T-helper 17 cell (primary cell): ENCODE measurements at regions not wholly inside any gene's neighbourhood (a gene's known extent, or its start where the extent isn't known, plus 50 kb on each side); places are given as distances from the start of the nearest gene placed in this dataset.
"Not testable (repeated sequence)": the region's sequence is repeated elsewhere in the genome, so short reads cannot be mapped to it uniquely, and the experiment has no call there.

Experiments
- ATAC-seq: fragments of 150-1000 bp; cut with Tn5 transposase; 2 replicates; pipeline ENCODE4 v1.10.0; 2021; ENCODE audit warnings: mild to moderate bottlenecking, moderate library complexity
- DNase-seq, 3 donors: peaks; one replicate each; pipeline versions ENCODE4 v3.0.0 to v3.0.0-alpha.2; 2020 to 2021
- H3K9me3 ChIP-seq: one replicate; pipeline ENCODE4 v1.7.0; 2013; ENCODE audit warnings: low read length, mild to moderate bottlenecking; ENCODE audit not compliant: control insufficient read depth, poor library complexity, severe bottlenecking
- H3K27ac Mint-ChIP-seq: one replicate; pipeline ENCODE4 v1.8.0; 2022; ENCODE audit warnings: mild to moderate bottlenecking, moderate library complexity, mixed read lengths
- H3K27me3 Mint-ChIP-seq: one replicate; pipeline ENCODE4 v1.8.0; 2022; ENCODE audit warnings: mixed read lengths
- H3K36me3 Mint-ChIP-seq: one replicate; pipeline ENCODE4 v1.8.0; 2022; ENCODE audit warnings: low read depth, mixed read lengths
- H3K4me1 Mint-ChIP-seq: one replicate; pipeline ENCODE4 v1.8.0; 2022; ENCODE audit warnings: mild to moderate bottlenecking, mixed read lengths
- H3K4me3 Mint-ChIP-seq: one replicate; pipeline ENCODE4 v1.8.0; 2022; ENCODE audit warnings: mild to moderate bottlenecking, moderate library complexity, mixed read lengths

DNA sequence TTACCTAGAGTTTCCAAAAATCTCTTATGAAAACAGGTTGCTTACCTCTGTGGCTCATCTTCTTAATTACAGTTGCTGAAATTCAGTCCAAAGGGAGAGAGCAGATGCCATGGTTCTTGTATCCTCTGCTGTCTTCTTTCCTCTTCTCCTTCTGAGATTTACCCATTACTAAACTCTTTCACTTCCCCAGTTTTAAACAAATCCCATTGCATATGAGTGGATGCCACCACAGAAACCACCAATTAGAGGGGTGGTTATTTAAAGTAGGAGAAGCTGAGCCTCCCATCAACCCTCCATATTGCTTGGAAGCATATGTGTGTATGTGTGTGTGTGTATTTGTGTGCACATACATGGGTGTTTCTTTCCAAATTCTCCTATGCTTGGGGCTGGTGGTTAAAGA is 128.5 kb upstream of the KCNK1 start:
- H3K9me3 ChIP-seq: no peaks in the 10 kb centered on the region
- no peak for ATAC-seq
- no peaks in the 10 kb centered on the region for H3K36me3 Mint-ChIP-seq
- no peaks in the 10 kb centered on the region for H3K4me1 Mint-ChIP-seq
- H3K27me3 Mint-ChIP-seq: peaks cover 48% of the 10 kb centered on the region
- DNase-seq: no peak
- H3K4me3 Mint-ChIP-seq: no peak overlapping the region
- no peak overlapping the region for H3K27ac Mint-ChIP-seq

GRCh38 chr1:233485809-233486398 is 128.0 kb upstream of the KCNK1 start:
- H3K4me3 Mint-ChIP-seq: no peak overlapping the region
- no peaks in the 10 kb centered on the region for H3K9me3 ChIP-seq
- no peak overlapping the region for H3K27ac Mint-ChIP-seq
- H3K4me1 Mint-ChIP-seq: no peaks in the 10 kb centered on the region
- no peak for ATAC-seq
- peaks cover 48% of the 10 kb centered on the region for H3K27me3 Mint-ChIP-seq
- no peaks in the 10 kb centered on the region for H3K36me3 Mint-ChIP-seq
- DNase-seq: no peak

DNA sequence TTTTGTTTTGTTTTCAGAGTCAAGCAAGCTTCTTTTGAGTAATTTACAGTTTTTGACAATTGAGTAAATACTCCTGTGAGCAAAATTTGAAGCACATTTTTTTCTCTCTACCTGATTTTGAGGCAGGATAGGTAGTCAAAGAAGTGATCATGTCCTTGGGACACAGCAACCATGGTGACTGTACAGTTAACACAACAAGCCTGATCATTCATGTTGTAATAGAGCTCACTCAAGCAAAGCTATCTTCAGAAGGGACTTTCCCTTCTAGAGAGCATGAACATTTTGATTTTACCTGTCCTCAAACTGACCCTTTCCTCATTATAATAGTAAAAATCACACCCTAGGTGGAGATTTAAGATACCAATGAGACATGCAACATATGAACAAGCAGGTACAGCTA is 126.5 kb upstream of the KCNK1 start:
- no peak for ATAC-seq
- no peak overlapping the region for H3K4me3 Mint-ChIP-seq
- peaks cover 48% of the 10 kb centered on the region for H3K27me3 Mint-ChIP-seq
- no peaks in the 10 kb centered on the region for H3K36me3 Mint-ChIP-seq
- DNase-seq: no peak
- no peaks in the 10 kb centered on the region for H3K9me3 ChIP-seq
- H3K4me1 Mint-ChIP-seq: no peaks in the 10 kb centered on the region
- no peak overlapping the region for H3K27ac Mint-ChIP-seq

GRCh38 chr1:233489411-233489810 is 124.5 kb upstream of the KCNK1 start:
- ATAC-seq (no peak), DNase-seq (no peak)
- H3K9me3 ChIP-seq: no peaks in the 10 kb centered on the region
- Mint-ChIP-seq H3K4me1 (no peaks in the 10 kb centered on the region), H3K4me3 (no peak overlapping the region), H3K36me3 (no peaks in the 10 kb centered on the region), H3K27ac (no peak overlapping the region), H3K27me3 (peaks cover 40% of the 10 kb centered on the region)

DNA sequence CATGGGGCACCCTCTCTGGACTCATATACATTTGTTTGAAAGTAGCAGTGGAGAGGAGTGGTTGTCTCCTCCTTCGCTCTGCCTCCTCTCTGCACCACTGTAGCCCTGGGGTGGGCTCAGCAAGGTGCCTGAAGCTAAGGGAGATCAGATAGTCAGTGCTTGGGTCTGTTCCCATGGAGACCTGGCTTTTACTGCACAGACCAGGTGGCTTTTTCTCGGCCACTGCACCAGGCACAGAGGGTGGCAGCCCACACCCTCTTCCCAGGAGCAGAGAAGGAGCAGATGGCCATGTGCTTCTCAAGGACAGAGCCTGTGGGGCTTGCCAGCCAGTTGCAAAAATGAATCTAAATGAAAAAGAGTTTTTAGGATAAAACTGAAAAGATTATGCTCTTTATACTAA is 123.4 kb upstream of the KCNK1 start:
- no peak for ATAC-seq
- Mint-ChIP-seq H3K4me1 (no peaks in the 10 kb centered on the region), H3K27me3 (peaks cover 39% of the 10 kb centered on the region), H3K27ac (no peak overlapping the region), H3K36me3 (no peaks in the 10 kb centered on the region), H3K4me3 (no peak overlapping the region)
- DNase-seq: no peak
- H3K9me3 ChIP-seq: no peaks in the 10 kb centered on the region

DNA sequence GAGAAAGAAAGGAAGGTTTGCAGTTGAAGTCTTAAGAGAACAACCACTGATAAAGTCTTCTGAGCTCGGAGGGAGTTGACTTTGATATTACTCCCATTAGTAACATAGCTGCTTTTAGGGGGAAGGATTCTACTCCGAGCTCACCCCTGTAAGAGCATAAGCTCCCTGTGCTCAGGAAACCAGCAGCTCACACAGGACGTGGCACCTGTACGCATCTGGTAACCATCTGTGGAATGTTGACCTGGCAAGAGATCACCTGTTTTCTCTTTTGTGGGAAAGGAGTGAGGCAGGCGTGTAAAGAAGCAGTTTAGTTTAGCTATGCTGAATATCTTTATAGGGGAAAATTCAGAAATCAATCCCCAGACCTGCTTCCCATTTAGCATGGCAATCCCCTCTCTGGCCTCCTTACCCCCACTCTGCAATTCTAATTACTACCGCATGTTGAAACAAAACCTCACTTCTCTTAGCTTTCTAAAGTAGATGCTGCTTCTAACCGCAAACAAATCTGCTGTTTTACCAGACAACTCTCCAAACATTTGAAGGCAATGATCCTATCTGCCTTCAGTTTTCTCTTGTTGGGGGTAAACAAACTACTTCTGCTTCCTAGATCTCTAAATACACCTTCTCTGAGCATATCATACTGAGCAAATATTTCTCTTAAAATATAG is 121.8 kb upstream of the KCNK1 start:
- DNase-seq (no peak), ATAC-seq (no peak)
- Mint-ChIP-seq H3K27ac (no peak overlapping the region), H3K27me3 (peaks cover 33% of the 10 kb centered on the region), H3K4me3 (no peak overlapping the region), H3K4me1 (no peaks in the 10 kb centered on the region), H3K36me3 (no peaks in the 10 kb centered on the region)
- no peaks in the 10 kb centered on the region for H3K9me3 ChIP-seq

DNA sequence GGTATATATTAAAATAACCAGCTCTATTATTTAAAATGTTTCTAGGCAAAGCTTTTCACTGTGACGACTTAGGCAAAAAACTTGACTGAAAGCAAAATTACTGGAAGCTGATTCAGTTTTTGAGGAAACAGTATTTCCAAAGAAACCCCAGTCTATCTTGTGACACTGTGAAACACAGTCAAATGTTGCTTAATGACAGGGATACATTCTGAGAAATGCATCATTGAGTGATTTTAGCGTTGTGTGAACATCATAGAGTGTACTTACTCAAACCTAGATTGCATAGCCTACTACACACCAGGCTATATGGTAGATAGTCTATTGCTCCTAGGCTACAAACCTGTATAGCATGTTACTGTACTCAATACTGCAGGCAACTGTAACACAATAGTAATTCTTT is 116.9 kb upstream of the KCNK1 start:
- Mint-ChIP-seq H3K27me3 (peaks cover 33% of the 10 kb centered on the region), H3K4me1 (no peaks in the 10 kb centered on the region), H3K36me3 (no peaks in the 10 kb centered on the region), H3K27ac (no peak overlapping the region), H3K4me3 (no peak overlapping the region)
- no peak for ATAC-seq
- no peak for DNase-seq
- no peaks in the 10 kb centered on the region for H3K9me3 ChIP-seq

DNA sequence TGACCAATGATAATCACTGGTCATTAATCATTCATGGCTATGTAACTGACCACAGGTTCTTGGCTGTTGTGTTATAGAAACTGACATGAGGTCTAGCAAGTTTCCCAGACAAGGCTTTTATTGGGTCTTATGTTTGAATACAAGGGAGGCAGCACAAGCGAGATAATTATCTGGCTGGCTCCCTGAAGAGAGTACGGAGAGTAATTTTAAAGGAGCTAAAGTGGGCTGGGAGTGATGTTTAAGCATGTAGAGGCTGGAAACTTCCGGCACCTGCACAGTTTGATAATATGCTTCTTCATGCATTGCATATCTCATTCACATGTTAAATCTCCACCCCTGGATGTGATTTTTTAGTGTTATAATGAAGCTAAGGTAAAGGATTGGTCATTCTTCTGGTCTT is 116.2 kb upstream of the KCNK1 start:
- Mint-ChIP-seq H3K4me3 (no peak overlapping the region), H3K4me1 (no peaks in the 10 kb centered on the region)
- no peak for DNase-seq

DNA sequence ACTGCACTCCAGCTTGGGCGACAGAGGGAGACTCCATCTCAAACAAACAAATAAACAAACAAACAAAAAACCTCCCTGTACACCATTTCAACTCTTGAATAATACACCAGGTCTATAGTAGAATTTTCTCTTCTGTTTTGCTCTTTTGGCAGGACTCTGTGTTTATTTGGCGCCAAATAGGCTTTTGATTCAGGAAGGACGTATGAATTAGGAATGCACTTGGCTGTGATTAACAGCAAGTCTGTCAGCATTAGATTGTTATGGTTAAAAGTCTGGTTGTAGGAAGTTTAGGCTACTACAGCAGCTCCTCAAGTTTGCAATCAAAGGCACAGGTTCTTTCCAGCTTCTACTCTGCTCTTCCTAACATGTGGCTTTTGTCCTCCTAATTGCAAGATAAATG is 113.8 kb upstream of the KCNK1 start:
- peaks cover 33% of the 10 kb centered on the region for H3K27me3 Mint-ChIP-seq
- H3K36me3 Mint-ChIP-seq: no peaks in the 10 kb centered on the region
- no peak overlapping the region for H3K4me3 Mint-ChIP-seq
- ATAC-seq (no peak), DNase-seq (no peak)
- H3K27ac Mint-ChIP-seq: no peak overlapping the region
- H3K9me3 ChIP-seq: no peaks in the 10 kb centered on the region
- H3K4me1 Mint-ChIP-seq: no peaks in the 10 kb centered on the region

More for the DNA sequence above, 116.2 kb upstream of the KCNK1 start:
- no peaks in the 10 kb centered on the region for H3K9me3 ChIP-seq
- Mint-ChIP-seq H3K27ac (no peak overlapping the region), H3K27me3 (peaks cover 33% of the 10 kb centered on the region), H3K36me3 (no peaks in the 10 kb centered on the region)
- ATAC-seq: no peak

DNA sequence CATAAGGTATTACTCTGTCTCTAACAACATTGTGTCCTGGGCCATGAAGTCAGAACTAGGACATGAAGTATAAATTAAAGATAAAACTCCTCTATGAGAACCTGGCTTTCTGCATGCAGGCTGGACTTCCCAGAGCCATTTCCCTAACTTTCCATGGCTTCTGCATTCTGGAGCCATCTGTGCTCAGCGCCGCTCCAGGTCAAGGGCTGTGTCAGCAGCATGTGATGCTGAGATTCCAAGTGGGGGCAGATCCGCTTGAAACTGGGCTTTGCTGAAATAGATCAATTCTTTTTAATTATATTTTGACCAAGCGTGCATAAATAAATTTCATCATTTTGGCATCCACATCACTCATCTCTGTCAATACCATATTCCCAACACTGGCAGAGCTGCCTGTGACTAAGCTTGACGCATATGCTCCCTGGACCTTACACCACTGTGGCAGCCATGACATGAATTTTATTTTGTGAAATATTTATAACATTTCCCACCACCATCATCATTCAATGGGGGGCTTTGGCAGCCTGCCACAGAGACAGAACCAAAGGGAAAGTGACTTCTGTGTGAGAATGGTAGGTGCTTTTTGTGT is 110.4 kb upstream of the KCNK1 start:
- DNase-seq (no peak), ATAC-seq (no peak)
- Mint-ChIP-seq H3K36me3 (no peaks in the 10 kb centered on the region), H3K27me3 (peaks cover 16% of the 10 kb centered on the region), H3K27ac (no peak overlapping the region), H3K4me1 (no peaks in the 10 kb centered on the region), H3K4me3 (no peak overlapping the region)
- no peaks in the 10 kb centered on the region for H3K9me3 ChIP-seq

- Mint-ChIP-seq H3K4me1 (no peaks in the 10 kb centered on the region), H3K4me3 (no peak overlapping the region), H3K27ac (no peak overlapping the region), H3K36me3 (no peaks in the 10 kb centered on the region), H3K27me3 (peaks cover 11% of the 10 kb centered on the region)
- H3K9me3 ChIP-seq: no peaks in the 10 kb centered on the region
- DNase-seq (no peak), ATAC-seq (no peak)
These were observed 108.8 kb upstream of the KCNK1 start for GRCh38 chr1:233505130-233505529.

GRCh38 chr1:233505889-233506288 is 108.0 kb upstream of the KCNK1 start:
- H3K9me3 ChIP-seq, ATAC-seq, DNase-seq, H3K4me3 Mint-ChIP-seq, H3K27ac Mint-ChIP-seq, H3K36me3 Mint-ChIP-seq, H3K4me1 Mint-ChIP-seq: not testable (repeated sequence)
- peaks cover 10% of the 10 kb centered on the region for H3K27me3 Mint-ChIP-seq

DNA sequence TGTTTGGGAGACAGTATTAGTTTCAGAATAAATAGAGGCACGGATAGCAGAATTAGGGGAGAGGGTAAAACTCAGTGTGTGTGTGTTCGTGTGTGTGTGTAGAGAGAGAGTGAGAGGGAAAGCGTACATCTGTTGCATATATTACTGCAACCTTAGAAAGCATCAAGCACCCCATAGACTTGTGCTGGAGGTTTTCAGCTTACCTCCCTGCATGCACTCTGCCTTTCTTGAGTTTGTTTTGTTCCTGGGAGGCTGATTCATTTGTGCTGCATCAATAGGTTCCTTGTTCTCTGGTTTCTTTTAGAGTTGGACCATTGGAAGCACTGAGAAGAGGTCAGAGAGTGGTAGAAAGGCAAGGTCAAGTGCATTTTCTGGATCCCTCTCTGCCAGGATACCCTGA is 104.4 kb upstream of the KCNK1 start:
- no peaks in the 10 kb centered on the region for H3K36me3 Mint-ChIP-seq
- DNase-seq (no peak), ATAC-seq (no peak)
- peaks cover 28% of the 10 kb centered on the region for H3K27me3 Mint-ChIP-seq
- H3K4me1 Mint-ChIP-seq: no peaks in the 10 kb centered on the region
- no peak overlapping the region for H3K27ac Mint-ChIP-seq
- no peak overlapping the region for H3K4me3 Mint-ChIP-seq
- H3K9me3 ChIP-seq: no peaks in the 10 kb centered on the region

- H3K27ac Mint-ChIP-seq: no peak overlapping the region
- no peak for DNase-seq
- H3K36me3 Mint-ChIP-seq: no peaks in the 10 kb centered on the region
- H3K9me3 ChIP-seq: no peaks in the 10 kb centered on the region
- peaks cover 28% of the 10 kb centered on the region for H3K27me3 Mint-ChIP-seq
- no peak overlapping the region for H3K4me3 Mint-ChIP-seq
- ATAC-seq: no peak
- no peaks in the 10 kb centered on the region for H3K4me1 Mint-ChIP-seq
These were observed 101.4 kb upstream of the KCNK1 start for GRCh38 chr1:233512538-233512937.
